ENCODE measurements at regions not wholly inside any gene's neighbourhood (a gene's known extent, or its start where the extent isn't known, plus 50 kb on each side); places are given as distances from the start of the nearest gene placed in this dataset.

DNA sequence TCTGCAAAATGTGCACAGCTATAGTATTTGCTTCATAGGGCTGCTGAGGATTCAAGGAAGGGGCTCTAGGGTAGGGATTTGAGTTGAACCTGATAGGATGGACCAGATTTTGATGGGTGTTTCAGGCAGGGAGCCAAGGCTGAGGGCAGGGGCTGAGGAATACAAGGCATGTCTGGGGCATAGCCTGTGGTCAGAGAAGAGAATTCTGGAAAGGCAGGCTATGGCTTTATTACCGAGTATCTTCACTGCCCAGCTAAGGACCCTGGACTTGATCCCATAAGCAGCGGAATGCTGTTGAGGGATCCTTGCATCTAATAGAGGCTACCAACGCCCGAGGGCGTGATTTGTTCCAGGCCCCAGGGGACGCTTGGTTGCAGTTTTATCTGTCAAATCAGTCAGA, 193.0 kb upstream of the TLE3 start:
- DNase-seq: no peak
- no peak overlapping the region for H3K4ac ChIP-seq (ENCODE audit: low read depth, low read length)
- H3K18ac ChIP-seq (ENCODE audit: insufficient read length, low read depth, low read length): no peak overlapping the region
- WGBS (ENCODE audit: extremely low coverage, insufficient read length, low lambda C conversion rate): no CpG with 5 or more reads among the region's 6 CpGs
- no peaks in the 10 kb centered on the region for H4K20me1 ChIP-seq (ENCODE audit: control insufficient read depth, insufficient read depth, insufficient read length)
- H3K9ac ChIP-seq (ENCODE audit: extremely low read depth, insufficient read length, low read length): no peak overlapping the region
- peaks cover 14% of the 10 kb centered on the region for H3K27me3 Mint-ChIP-seq (ENCODE audit: low read depth)
- H3K79me2 ChIP-seq (ENCODE audit: insufficient read depth, low read length): no peaks in the 10 kb centered on the region
- no peaks in the 10 kb centered on the region for H3K9me3 Mint-ChIP-seq
- H2BK20ac ChIP-seq (ENCODE audit: low read depth, low read length, poor library complexity, severe bottlenecking): no peak overlapping the region
- H3K14ac ChIP-seq (ENCODE audit: insufficient read depth, low read length): no peak overlapping the region
- no peak overlapping the region for H3K4me3 Mint-ChIP-seq
- H3K4me1 Mint-ChIP-seq: peaks cover 36% of the 10 kb centered on the region in 2 experiments
- no peak overlapping the region for H2BK12ac ChIP-seq (ENCODE audit: insufficient read length, low read depth, low read length)
- no peak overlapping the region for H3T11ph ChIP-seq (ENCODE audit: low read length)
- no peak overlapping the region for H3K27ac ChIP-seq (ENCODE audit: insufficient read length, low read depth, low read length)
- no peak overlapping the region for H2BK15ac ChIP-seq (ENCODE audit: low read depth, low read length)
- TF ChIP-seq, protein P1, sequence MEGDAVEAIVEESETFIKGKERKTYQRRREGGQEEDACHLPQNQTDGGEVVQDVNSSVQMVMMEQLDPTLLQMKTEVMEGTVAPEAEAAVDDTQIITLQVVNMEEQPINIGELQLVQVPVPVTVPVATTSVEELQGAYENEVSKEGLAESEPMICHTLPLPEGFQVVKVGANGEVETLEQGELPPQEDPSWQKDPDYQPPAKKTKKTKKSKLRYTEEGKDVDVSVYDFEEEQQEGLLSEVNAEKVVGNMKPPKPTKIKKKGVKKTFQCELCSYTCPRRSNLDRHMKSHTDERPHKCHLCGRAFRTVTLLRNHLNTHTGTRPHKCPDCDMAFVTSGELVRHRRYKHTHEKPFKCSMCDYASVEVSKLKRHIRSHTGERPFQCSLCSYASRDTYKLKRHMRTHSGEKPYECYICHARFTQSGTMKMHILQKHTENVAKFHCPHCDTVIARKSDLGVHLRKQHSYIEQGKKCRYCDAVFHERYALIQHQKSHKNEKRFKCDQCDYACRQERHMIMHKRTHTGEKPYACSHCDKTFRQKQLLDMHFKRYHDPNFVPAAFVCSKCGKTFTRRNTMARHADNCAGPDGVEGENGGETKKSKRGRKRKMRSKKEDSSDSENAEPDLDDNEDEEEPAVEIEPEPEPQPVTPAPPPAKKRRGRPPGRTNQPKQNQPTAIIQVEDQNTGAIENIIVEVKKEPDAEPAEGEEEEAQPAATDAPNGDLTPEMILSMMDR (conservative IDR thresholded peaks at IDR 0.05): no peak
- H4K91ac ChIP-seq (ENCODE audit: insufficient read length, low read depth, low read length): no peak overlapping the region
- no peak overlapping the region for H3K4me2 ChIP-seq (ENCODE audit: insufficient read depth, insufficient read length, low read length)
- H3K27ac Mint-ChIP-seq: no peak overlapping the region
- H3K23ac ChIP-seq (ENCODE audit: insufficient read length, low read depth, low read length): no peak overlapping the region
- no peak overlapping the region for H3K56ac ChIP-seq (ENCODE audit: insufficient read length, low read depth, low read length)
- no peaks in the 10 kb centered on the region for H3K27me3 ChIP-seq (ENCODE audit: insufficient read depth, low read length)
- H2AK5ac ChIP-seq (ENCODE audit: insufficient read length, low read length): no peak overlapping the region
- no peak overlapping the region for H4K5ac ChIP-seq (ENCODE audit: insufficient read length, low read depth, low read length)
- H2BK120ac ChIP-seq (ENCODE audit: low read depth, low read length, poor library complexity, severe bottlenecking): no peak overlapping the region
- no peaks in the 10 kb centered on the region for H3K79me1 ChIP-seq (ENCODE audit: insufficient read depth, low read depth, low read length, poor library complexity, severe bottlenecking)
- no peaks in the 10 kb centered on the region; the same call in 1 of the 2 replicates for H3K4me1 ChIP-seq (ENCODE audit: insufficient read depth, low read length)
- H3K36me3 Mint-ChIP-seq (ENCODE audit: insufficient read depth in 1 of 3, low read depth in 3 of 3): no peaks in the 10 kb centered on the region
- no peaks in the 10 kb centered on the region for H3K23me2 ChIP-seq (ENCODE audit: insufficient read length, low read depth, low read length, poor library complexity, severe bottlenecking)
- no peak overlapping the region for H2AFZ ChIP-seq (ENCODE audit: low read length)
- no peaks in the 10 kb centered on the region for H3K9me3 ChIP-seq (ENCODE audit: control insufficient read depth, low read depth, low read length)
- no peak overlapping the region for H2BK5ac ChIP-seq (ENCODE audit: insufficient read length, low read length)
- H4K8ac ChIP-seq (replicated peaks; ENCODE audit: insufficient read length, low read depth, low read length): no peak overlapping the region
